IPS DF 6.9 (cell line): ENCODE measurements at regions not wholly inside any gene's neighbourhood (a gene's known extent, or its start where the extent isn't known, plus 50 kb on each side); places are given as distances from the start of the nearest gene placed in this dataset.
"Not testable (repeated sequence)": the region's sequence is repeated elsewhere in the genome, so short reads cannot be mapped to it uniquely, and the experiment has no call there.

Source experiments
- DNase-seq: peaks from one replicate; pipeline ENCODE4 v3.0.0-alpha.2; 2013; ENCODE audit warnings: low read depth, low spot score
- H3K27ac ChIP-seq: one replicate; pipeline ENCODE4 v1.5.1; 2013; ENCODE audit warnings: low read length, control low read depth
- H3K27me3 ChIP-seq: 2 replicates; pipeline ENCODE4 v1.6.1; 2013; ENCODE audit warnings: mild to moderate bottlenecking, low read length; ENCODE audit not compliant: control insufficient read depth, insufficient read depth
- H3K36me3 ChIP-seq: 2 replicates; pipeline ENCODE4 v1.6.1; 2013; ENCODE audit warnings: low read length; ENCODE audit not compliant: control insufficient read depth, insufficient read depth
- H3K4me1 ChIP-seq: 2 replicates; pipeline ENCODE4 v1.6.1; 2013; ENCODE audit warnings: low read length; ENCODE audit not compliant: control insufficient read depth, insufficient read depth
- H3K4me3 ChIP-seq: 2 replicates; pipeline ENCODE4 v1.5.1; 2013; ENCODE audit warnings: mild to moderate bottlenecking, low read length
- H3K9me3 ChIP-seq: 2 replicates; pipeline ENCODE4 v1.6.1; 2013; ENCODE audit warnings: low read length, inconsistent platforms; ENCODE audit not compliant: control insufficient read depth, insufficient read depth
- WGBS: extraction: QIAGEN DNeasy Blood & Tissue Kit; methylation state at CpG from one replicate; pipeline ENCODE4 v1.1.7; 2013; ENCODE audit warnings: mixed read lengths, missing lambda C conversion rate; ENCODE audit not compliant: insufficient read length, insufficient coverage; 5-methylcytosine and 5-hydroxymethylcytosine counted together

DNA sequence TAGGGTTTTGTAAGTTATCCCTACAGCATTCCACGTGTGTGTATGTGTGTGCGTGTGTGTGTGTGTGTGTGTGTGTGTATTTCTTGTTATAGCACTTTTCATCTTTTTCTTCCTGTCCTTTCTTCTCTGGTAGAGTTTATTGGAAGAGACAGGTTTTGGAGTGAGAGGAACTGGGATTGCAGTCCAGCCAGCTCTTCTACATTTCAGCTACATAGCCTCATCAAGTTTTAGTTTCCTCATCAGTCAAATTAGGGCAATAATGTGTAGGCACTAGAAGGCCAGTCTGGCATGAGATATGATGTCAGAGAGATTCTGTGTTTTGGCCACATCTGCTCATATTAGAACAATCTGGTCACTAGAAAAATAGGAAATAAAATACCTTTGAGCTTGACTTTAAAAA lies 1283.5 kb upstream of the TENM4 start:
- no CpG with 5 or more reads among the region's 2 CpGs for WGBS
- Histone ChIP-seq H3K4me1 (no peaks in the 10 kb centered on the region), H3K9me3 (no peaks in the 10 kb centered on the region), H3K27me3 (no peaks in the 10 kb centered on the region), H3K4me3 (no peak overlapping the region), H3K36me3 (no peaks in the 10 kb centered on the region), H3K27ac (no peak overlapping the region)
- no peak for DNase-seq

GRCh38 chr11:80722629-80723028 lies 1281.8 kb upstream of the TENM4 start:
- Histone ChIP-seq H3K27ac (no peak overlapping the region), H3K27me3 (no peaks in the 10 kb centered on the region), H3K9me3 (no peaks in the 10 kb centered on the region), H3K36me3 (no peaks in the 10 kb centered on the region), H3K4me3 (no peak overlapping the region), H3K4me1 (no peaks in the 10 kb centered on the region)
- whole genome bisulfite sequencing, result no CpG with 5 or more reads among the region's 1 CpG
- DNase-seq, result no peak

- Histone ChIP-seq H3K9me3 (no peaks in the 10 kb centered on the region), H3K4me1 (no peaks in the 10 kb centered on the region), H3K27me3 (no peaks in the 10 kb centered on the region), H3K4me3 (no peak overlapping the region), H3K36me3 (no peaks in the 10 kb centered on the region), H3K27ac (no peak overlapping the region)
- DNase-seq, result no peak
- no CpG with 5 or more reads among the region's 4 CpGs for whole genome bisulfite sequencing
Measured at GRCh38 chr11:80720295-80720694, 1279.5 kb upstream of the TENM4 start.

GRCh38 chr11:80719292-80719646 lies 1278.4 kb upstream of the TENM4 start:
- Histone ChIP-seq H3K4me3 (no peak overlapping the region), H3K9me3 (no peaks in the 10 kb centered on the region), H3K27me3 (no peaks in the 10 kb centered on the region), H3K4me1 (no peaks in the 10 kb centered on the region), H3K36me3 (no peaks in the 10 kb centered on the region), H3K27ac (no peak overlapping the region)
- no peak for DNase-seq

- H3K27ac ChIP-seq, result no peak overlapping the region
- no peaks in the 10 kb centered on the region for H3K36me3 ChIP-seq
- H3K4me1 ChIP-seq, result no peaks in the 10 kb centered on the region
- 100% methylated on average over 1 of the region's 2 CpGs for WGBS
- H3K27me3 ChIP-seq, result no peaks in the 10 kb centered on the region
- H3K4me3 ChIP-seq, result no peak overlapping the region
- no peaks in the 10 kb centered on the region for H3K9me3 ChIP-seq
- no peak for DNase-seq
Measured at GRCh38 chr11:80718611-80719291, 1277.9 kb upstream of the TENM4 start.

GRCh38 chr11:80702264-80702663 lies 1261.4 kb upstream of the TENM4 start:
- WGBS, result no CpG with 5 or more reads among the region's 2 CpGs
- no peaks in the 10 kb centered on the region for H3K9me3 ChIP-seq
- DNase-seq, result no peak
- no peaks in the 10 kb centered on the region for H3K36me3 ChIP-seq
- no peak overlapping the region for H3K4me3 ChIP-seq
- no peaks in the 10 kb centered on the region for H3K4me1 ChIP-seq
- no peak overlapping the region for H3K27ac ChIP-seq
- H3K27me3 ChIP-seq, result no peaks in the 10 kb centered on the region

- WGBS, result no CpG with 5 or more reads among the region's 4 CpGs
- Histone ChIP-seq H3K4me3 (no peak overlapping the region), H3K27ac (no peak overlapping the region), H3K4me1 (no peaks in the 10 kb centered on the region), H3K36me3 (no peaks in the 10 kb centered on the region), H3K27me3 (no peaks in the 10 kb centered on the region), H3K9me3 (no peaks in the 10 kb centered on the region)
- DNase-seq, result no peak
Measured at GRCh38 chr11:80700386-80700785, 1259.6 kb upstream of the TENM4 start.

- not testable (repeated sequence) for H3K27me3 ChIP-seq, H3K4me1 ChIP-seq, DNase-seq, H3K27ac ChIP-seq, H3K36me3 ChIP-seq, H3K9me3 ChIP-seq, H3K4me3 ChIP-seq
- WGBS, result no CpG with 5 or more reads among the region's 16 CpGs
Measured at GRCh38 chr11:80699406-80700177, 1258.8 kb upstream of the TENM4 start.

DNA sequence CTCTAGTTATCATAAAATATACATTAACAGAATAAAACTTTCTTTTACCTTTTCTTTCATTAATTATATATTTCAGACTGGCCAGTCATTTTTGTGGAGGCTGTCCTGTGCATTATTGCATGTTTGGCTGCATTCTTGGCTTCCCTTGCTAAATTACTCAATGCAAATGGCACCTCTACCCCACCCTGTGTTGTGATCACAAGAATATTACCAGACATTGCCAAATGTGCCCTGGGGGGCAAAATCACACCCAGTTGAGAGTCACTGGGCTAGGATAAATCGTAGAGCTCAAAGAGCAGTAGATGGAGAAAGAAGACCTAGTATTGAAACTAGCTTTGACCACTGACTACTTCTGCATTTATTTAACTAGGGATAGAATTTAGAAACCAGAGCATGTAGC lies 1257.8 kb upstream of the TENM4 start:
- H3K4me1 ChIP-seq, result no peaks in the 10 kb centered on the region
- no peaks in the 10 kb centered on the region for H3K36me3 ChIP-seq
- no CpG with 5 or more reads among the region's 1 CpG for WGBS
- H3K27ac ChIP-seq, result no peak overlapping the region
- no peaks in the 10 kb centered on the region for H3K9me3 ChIP-seq
- DNase-seq, result no peak
- no peak overlapping the region for H3K4me3 ChIP-seq
- H3K27me3 ChIP-seq, result no peaks in the 10 kb centered on the region

DNA sequence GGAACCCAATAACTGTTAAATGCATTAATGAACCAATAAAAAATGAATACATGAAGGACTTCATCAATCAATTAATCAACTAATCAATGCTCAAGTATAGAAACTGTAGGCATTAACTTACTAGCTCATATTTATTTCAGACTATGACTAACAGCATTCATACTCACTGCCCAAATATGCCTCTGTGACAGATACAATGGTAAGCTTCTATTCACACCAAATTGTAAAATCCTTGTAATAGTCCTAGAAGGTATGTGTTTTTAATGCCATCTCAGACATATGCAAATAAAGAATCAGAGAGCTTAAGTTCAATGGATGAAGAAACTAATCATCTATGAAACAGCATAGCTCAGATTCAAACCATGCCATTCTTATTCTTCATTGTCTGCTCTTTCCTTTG lies 1253.6 kb upstream of the TENM4 start:
- H3K27me3 ChIP-seq, result no peaks in the 10 kb centered on the region

GRCh38 chr11:80687941-80688340 lies 1247.1 kb upstream of the TENM4 start:
- Histone ChIP-seq H3K36me3 (no peaks in the 10 kb centered on the region), H3K27ac (no peak overlapping the region), H3K4me1 (no peaks in the 10 kb centered on the region), H3K9me3 (no peaks in the 10 kb centered on the region), H3K4me3 (no peak overlapping the region), H3K27me3 (no peaks in the 10 kb centered on the region)
- DNase-seq, result no peak
- no CpG with 5 or more reads among the region's 2 CpGs for WGBS

More for the DNA sequence above, 1253.6 kb upstream of the TENM4 start:
- Histone ChIP-seq H3K36me3 (no peaks in the 10 kb centered on the region), H3K27ac (no peak overlapping the region), H3K4me3 (no peak overlapping the region), H3K9me3 (no peaks in the 10 kb centered on the region), H3K4me1 (no peaks in the 10 kb centered on the region)
- DNase-seq, result no peak
